ENCODE measurements at regions not wholly inside any gene's neighbourhood (a gene's known extent, or its start where the extent isn't known, plus 50 kb on each side); places are given as distances from the start of the nearest gene placed in this dataset.

- ChIA-PET CTCF (ENCODE audit: partially characterized antibody) (interaction anchor here (1.4 to 1.8 kb wide), 3 partner anchors 18 to 29 kb away, joined by 3 to 6 read pairs (median 6); no protein-coding TSS in a partner anchor), POLR2A (ENCODE audit: partially characterized antibody) (no interaction called here)
- H3K4ac ChIP-seq (replicated peaks; ENCODE audit: insufficient read length, low read depth, low read length): no peak overlapping the region
- no peak overlapping the region for H3K18ac ChIP-seq (ENCODE audit: extremely low read depth, low read length)
- H3K23me2 ChIP-seq (ENCODE audit: low read depth, low read length): no peaks in the 10 kb centered on the region
- H4K91ac ChIP-seq (replicated peaks; ENCODE audit: insufficient read length, low read length): no peak overlapping the region
- no peak overlapping the region for H3K56ac ChIP-seq (replicated peaks; ENCODE audit: insufficient read length, low read depth, low read length)
- no peak overlapping the region for H3K23ac ChIP-seq (ENCODE audit: insufficient read length)
- H2BK5ac ChIP-seq (ENCODE audit: low read depth, low read length): no peak overlapping the region
- H4K8ac ChIP-seq (ENCODE audit: extremely low read depth, insufficient read depth, low read length): no peak overlapping the region
- H3K4me2 ChIP-seq (ENCODE audit: insufficient read depth in 1 of 2, low read depth in 2 of 2, low read length in 2 of 2): no peak overlapping the region
- no peaks in the 10 kb centered on the region; a peak in 1 of 8 replicates for H3K36me3 ChIP-seq (ENCODE audit: control insufficient read depth in 2 of 4, insufficient read depth in 4 of 4, low read length in 3 of 4)
- no peak overlapping the region for H4K5ac ChIP-seq (ENCODE audit: insufficient read length, low read depth, low read length)
- H3K9me3 ChIP-seq (ENCODE audit: insufficient read depth in 2 of 2, low read depth in 1 of 2, low read length in 1 of 2): no peaks in the 10 kb centered on the region
- H2AFZ ChIP-seq (ENCODE audit: low read length): no peak overlapping the region
- no peak for FAIRE-seq
- no peak overlapping the region for H3K9ac ChIP-seq (replicated peaks in 1 of 4; ENCODE audit: extremely low read depth in 1 of 4, low read depth in 3 of 4, low read length in 3 of 4)
- H2BK12ac ChIP-seq (ENCODE audit: low read depth, low read length): no peak overlapping the region
- H3K79me2 ChIP-seq (ENCODE audit: control insufficient read depth in 1 of 2, insufficient read depth in 2 of 2, low read length in 2 of 2): no peaks in the 10 kb centered on the region
- H2AK5ac ChIP-seq (ENCODE audit: low read depth, low read length): no peak overlapping the region
- no peak overlapping the region for H2BK15ac ChIP-seq (ENCODE audit: low read length)
- H3K27ac ChIP-seq (ENCODE audit: low read depth, low read length): no peak overlapping the region
- H3K14ac ChIP-seq (ENCODE audit: insufficient read length): no peak overlapping the region
- H2BK120ac ChIP-seq (replicated peaks; ENCODE audit: low read depth, low read length): no peak overlapping the region
- no peak overlapping the region for H2BK20ac ChIP-seq (ENCODE audit: low read length)
- H3K4me1 ChIP-seq (replicated peaks in 1 of 4; ENCODE audit: control insufficient read depth in 3 of 4, insufficient read depth in 4 of 4, low read length in 3 of 4): no peaks in the 10 kb centered on the region
- H4K20me1 ChIP-seq (replicated peaks in 1 of 2; ENCODE audit: control insufficient read depth in 1 of 2, insufficient read depth in 2 of 2, low read length in 2 of 2): no peaks in the 10 kb centered on the region
- no peak overlapping the region for H3K4me3 ChIP-seq (ENCODE audit: extremely low read depth in 1 of 4, insufficient read depth in 2 of 4, low read depth in 3 of 4, low read length in 4 of 4)
- 85% methylated on average over 5 of the region's 5 CpGs; no CpG with 5 or more reads in 1 of the 2 experiments for WGBS, 2 experiments (ENCODE audit: extremely low coverage in 1 of 2, insufficient coverage in 1 of 2, insufficient read length in 1 of 2, insufficient replicate concordance in 2 of 2, low coverage in 1 of 2, low lambda C conversion rate in 2 of 2, missing lambda C conversion rate in 1 of 2)
- no peak for DNase-seq (ENCODE audit: low read depth in 1 of 2, low spot score in 2 of 2)
- no peaks in the 10 kb centered on the region; a peak in 1 of 7 replicates for H3K27me3 ChIP-seq (replicated peaks in 1 of 4; ENCODE audit: control insufficient read depth in 3 of 4, extremely low read depth in 1 of 4, insufficient read depth in 3 of 4, low read length in 3 of 4)
- H3K79me1 ChIP-seq (ENCODE audit: low read depth, low read length): no peaks in the 10 kb centered on the region
- TF ChIP-seq FOSL1 (IDR thresholded peaks at IDR 0.05; ENCODE audit: insufficient read depth, low read depth, low read length): no peak
- TF ChIP-seq SIN3A (conservative IDR thresholded peaks at IDR 0.05 in 1 of 2, IDR thresholded peaks at IDR 0.05 in 1 of 2; ENCODE audit: low read depth in 1 of 2, low read length in 2 of 2): no peak
- TF ChIP-seq PHF8 (conservative IDR thresholded peaks at IDR 0.05; ENCODE audit: low read depth, low read length): no peak
- no peak for TF ChIP-seq KDM4A (IDR thresholded peaks at IDR 0.05; ENCODE audit: low read depth, low read length, severe bottlenecking)
- TF ChIP-seq CREB1 (IDR thresholded peaks at IDR 0.05): no peak
- TF ChIP-seq RAD21 (IDR thresholded peaks at IDR 0.05 in 1 of 2, conservative IDR thresholded peaks at IDR 0.05 in 1 of 2; ENCODE audit: low read depth in 2 of 2, low read length in 2 of 2): peak; percentile 34 to 47; a peak in 3 of 4 replicates
- TF ChIP-seq NRF1 (IDR thresholded peaks at IDR 0.05; ENCODE audit: low read depth, low read length): no peak
- TF ChIP-seq CBX8 (IDR thresholded peaks at IDR 0.05; ENCODE audit: borderline replicate concordance, low read depth, low read length): no peak
- no peak for TF ChIP-seq MAX (IDR thresholded peaks at IDR 0.05)
- TF ChIP-seq CHD2 (IDR thresholded peaks at IDR 0.05; ENCODE audit: low read length): no peak
- peak; percentile 34 to 47 (median 43) for TF ChIP-seq CTCF (IDR thresholded peaks at IDR 0.05; ENCODE audit: control extremely low read depth in 1 of 3, insufficient read depth in 1 of 3, low read depth in 1 of 3, low read length in 3 of 3)
These were observed 76.5 kb downstream of the CDCA7 start for GRCh38 chr2:173431191-173431590.
